ENCODE measurements at regions not wholly inside any gene's neighbourhood (a gene's known extent, or its start where the extent isn't known, plus 50 kb on each side); places are given as distances from the start of the nearest gene placed in this dataset.
"Not testable (repeated sequence)": the region's sequence is repeated elsewhere in the genome, so short reads cannot be mapped to it uniquely, and the experiment has no call there.

DNA sequence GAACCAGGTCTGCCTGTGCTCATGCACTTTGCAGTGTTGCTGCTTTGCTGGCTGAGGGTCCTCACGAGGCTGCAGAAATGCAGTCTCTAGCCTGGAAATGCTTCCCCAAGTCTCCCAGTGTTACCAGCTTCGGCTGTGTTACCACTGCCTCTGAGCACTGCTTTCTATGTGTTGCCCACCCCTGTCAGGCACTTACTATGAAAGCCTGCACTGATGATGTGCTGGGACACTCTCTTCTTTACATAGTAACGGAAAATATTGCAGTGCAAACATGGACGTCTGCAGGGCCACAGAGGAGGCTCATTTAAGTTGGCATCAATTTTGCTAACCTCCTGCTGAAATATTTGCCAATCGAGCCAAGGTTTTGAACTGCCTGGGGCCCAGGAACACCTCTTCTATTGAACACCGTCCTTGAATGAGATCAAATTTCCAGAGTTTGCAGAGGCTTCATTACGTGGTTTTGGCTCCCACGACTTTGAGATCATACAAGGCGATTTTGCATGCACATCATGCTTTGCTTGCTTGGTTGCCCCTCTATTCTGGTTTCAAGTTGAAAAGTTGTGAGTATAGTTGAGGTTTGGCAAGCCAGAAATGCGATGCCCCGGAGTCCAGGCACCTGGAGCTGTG lies 404.7 kb upstream of the PODXL start:
- no peak for DNase-seq (ENCODE audit: low read depth, low spot score)

DNA sequence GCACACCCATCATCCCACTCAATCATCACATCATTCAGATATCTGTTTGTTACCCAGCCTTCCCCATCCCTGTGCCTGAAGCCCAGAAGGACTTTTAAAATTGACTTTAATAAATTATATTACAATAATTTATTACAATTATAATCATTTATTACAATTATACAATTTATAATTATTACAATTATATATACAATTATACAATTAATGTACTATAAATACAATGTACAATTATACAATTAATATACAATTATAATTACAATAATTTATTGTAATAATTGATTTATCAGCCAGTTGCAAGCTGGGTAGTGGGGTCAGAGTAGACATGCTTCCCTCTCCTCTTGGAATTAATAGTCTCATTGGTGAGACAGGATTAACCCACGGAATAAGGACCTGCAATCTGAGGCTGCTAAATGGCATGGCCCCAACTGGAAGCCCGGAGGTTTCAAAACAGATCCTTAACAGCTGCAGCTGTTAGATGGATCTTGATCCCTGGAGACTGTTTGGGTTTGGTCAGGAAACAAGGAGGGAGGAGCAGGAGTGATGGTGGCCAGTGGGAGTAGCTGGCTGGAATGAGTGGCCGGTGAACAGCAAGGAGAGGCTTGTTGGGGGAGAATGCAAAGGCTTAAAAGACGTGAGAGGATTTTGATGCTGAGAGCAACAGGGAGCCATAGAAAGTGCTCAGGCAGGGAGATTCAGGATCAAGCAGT lies 402.8 kb upstream of the PODXL start:
- no peak for DNase-seq (ENCODE audit: low read depth, low spot score)

DNA sequence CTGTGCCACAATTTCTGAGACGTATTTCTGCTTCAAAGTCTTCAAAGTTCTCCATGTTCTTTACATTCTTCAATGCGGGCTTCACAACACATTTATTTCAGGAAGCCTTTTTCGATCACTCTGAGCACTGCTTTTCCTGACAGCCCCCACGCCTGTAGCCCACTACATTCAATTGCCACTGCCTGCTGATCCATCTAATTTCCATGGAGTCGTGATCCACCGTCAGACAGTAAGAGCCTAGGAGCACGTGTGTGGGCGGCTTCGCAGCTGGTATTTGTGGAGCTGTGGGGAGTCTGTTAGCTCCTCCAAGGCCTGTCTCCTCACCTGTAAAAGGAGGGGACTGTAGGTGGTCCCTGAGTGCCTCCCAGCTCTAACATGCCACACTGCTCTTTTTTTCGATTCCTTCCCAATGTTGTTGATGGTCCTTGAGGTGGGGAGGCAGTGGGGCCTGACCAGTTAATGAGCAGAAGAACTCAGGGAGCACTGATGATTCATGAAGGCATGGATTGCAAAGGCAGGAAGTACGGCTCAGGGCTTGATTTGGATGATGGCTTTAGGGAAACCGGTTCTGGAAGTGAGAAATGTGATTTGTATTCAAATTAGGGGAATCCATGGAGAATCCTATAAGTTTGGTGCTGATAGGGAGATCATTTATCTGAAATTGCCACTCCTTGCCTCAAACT lies 401.1 kb upstream of the PODXL start:
- no peak for DNase-seq (ENCODE audit: low read depth, low spot score)

DNA sequence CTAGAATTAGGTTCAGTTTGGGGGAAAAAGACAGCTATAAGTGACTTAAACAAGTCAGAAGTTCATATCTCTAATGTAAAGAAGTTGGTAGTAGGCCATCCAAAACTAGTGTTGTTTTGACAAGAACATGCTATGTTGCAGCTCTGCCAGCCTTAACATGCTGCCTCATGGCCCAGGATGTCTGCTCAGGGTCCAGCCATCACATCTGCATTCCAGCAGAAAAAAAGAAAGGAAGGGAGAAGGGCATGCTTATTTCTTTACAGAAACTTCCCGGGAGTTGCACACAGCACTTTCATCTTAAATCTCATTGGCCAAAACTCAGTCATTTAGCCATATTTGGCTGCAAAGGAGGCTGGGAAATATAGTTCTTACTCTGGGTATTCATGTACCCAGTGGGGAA lies 400.4 kb upstream of the PODXL start:
- no peak for DNase-seq (ENCODE audit: low read depth, low spot score)

DNA sequence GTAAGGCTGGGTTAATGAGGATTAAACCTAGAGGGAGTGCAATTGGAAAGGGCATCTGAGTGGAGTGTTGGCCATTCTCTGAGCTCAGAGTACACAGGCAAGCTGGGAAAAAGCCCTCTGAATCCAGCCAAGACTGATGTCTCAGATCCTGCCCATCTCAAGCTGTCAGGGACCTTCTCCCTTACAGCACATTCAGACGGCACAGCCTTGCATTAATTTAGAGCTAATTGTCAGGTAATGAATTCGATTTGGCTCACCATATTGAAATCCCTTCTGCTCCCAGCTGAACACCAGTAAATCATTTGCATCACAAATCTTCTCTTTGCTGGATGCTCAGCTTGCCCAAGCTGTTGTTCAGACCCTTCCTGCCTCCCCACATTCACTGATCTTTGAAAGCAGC lies 399.3 kb upstream of the PODXL start:
- no peak for DNase-seq (ENCODE audit: low read depth, low spot score)

DNA sequence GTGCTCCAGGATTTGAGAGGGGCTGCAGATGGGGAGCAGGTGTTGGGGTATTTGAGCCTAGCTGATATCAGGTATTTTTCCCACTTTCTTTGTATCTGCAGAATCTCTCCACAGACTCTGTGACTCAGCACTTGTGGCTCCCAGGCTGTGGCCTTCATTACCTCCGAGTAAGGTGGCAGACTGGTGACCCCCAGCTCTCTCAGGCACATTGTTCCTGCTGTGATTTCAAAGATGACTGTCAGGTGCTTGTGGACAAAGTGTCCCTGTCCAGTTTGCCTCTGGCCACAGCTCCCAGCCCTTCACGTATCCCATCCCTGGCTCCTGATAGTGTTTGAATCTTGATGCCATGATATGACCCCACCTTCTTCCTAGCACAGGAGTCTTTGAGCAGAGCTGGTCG lies 396.8 kb upstream of the PODXL start:
- DNase-seq (ENCODE audit: low read depth, low spot score) = no peak

DNA sequence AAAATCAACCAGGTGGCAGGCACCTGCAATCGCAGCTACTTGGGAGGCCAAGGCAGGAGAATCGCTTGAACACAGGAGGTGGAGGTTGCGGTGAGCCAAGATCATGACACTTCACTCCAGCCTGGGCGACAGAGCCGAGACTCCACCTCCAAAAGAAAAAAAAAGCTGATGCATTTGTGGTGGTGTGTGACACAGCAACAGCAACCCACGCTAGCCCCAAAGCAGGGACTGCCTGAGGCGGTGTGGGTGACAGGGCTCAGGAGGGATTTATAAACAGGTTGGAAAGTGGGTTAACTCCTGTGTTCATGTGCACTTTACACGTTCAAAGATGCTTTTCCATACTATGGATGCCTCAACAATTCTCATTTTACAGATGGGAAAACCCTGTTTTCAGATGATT lies 395.9 kb upstream of the PODXL start:
- no peak for DNase-seq (ENCODE audit: low read depth, low spot score)

DNA sequence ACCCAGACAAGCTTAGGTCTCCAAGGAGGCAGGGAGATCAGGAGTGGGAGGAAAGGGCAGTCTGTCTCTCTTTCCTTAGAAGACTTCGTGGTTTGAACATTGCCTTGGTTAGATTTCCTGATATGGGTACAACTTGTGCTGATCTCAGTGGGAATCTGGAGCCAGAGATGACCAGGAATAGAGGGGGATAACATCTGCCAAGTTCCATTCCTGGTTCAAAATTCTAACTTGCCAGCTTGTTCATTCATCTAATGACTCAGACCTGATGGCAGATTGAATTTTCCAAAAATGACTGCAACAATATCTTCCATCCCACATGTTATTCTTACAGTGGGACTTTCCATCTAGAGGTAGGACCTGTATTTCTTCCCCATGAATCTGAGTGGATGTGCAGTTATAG lies 394.3 kb upstream of the PODXL start:
- no peak for DNase-seq (ENCODE audit: low read depth, low spot score)

DNA sequence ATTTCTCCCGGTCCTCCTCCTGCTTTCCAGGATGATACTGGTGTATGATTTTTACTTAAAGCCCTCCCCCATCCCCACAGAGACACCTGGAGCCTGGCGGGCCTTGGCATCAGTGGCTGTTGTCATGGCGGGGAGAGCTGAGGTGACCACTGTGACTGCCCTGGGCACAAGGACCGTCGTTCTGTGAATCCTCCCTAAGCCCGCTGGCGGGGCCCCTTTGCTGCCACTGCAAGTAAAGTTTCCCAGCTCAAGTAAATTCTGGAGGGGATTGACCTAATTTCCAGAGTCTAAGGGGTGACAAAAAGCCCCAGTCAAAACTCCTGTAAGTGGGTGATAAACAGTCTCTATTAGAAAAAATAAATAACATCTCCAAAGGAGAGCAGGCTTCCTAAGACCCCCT lies 393.2 kb upstream of the PODXL start:
- no peak for DNase-seq (ENCODE audit: low read depth, low spot score)

DNA sequence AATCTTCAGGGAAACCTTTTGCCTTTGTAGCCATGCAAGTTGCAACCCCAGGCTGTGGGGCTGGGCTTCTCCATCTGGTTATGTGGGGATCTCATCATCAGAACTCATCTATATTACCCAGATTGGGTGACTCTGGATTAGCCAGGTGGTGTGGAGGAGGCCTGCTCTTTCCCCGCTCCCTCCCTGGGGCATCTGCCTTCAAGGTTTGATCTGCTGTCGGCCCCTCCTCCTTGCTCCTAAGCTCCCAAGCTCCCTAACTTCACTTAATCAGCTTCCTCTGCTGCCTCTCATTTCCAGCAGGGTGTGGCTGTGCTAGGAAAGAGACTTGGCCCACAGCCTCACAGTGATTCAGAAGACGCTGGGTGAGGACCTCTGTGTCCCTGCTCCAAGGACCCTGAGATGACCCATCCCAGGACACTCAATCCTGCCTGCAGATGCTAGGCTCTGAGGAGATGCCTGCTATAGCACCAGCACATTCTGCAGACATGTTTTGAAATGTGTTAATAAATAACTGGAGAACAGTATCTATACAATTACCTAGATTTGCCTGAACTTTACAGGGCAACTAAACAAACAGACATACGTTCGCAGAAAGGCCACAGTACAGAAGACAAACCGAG lies 392.1 kb upstream of the PODXL start:
- no peak for DNase-seq (ENCODE audit: low read depth, low spot score)

DNA sequence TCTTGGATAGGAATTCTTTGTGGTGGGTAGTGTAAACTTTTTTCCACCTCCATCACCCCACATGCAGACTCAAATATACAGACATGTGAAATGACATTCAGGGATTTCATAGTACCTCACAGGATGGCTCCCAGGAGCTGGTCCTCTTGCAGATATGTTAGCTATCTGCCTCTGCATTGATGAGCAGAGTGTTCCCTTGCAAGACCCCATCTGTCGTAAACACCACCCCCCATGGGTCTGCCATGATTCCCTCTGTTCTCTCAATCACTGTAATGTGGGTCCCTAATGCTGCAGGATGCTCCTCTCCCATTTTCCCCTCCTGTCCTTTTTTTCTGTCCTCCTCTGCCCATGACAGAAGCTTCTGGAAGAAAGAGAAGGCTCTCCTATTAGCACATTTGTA lies 391.2 kb upstream of the PODXL start:
- DNase-seq (ENCODE audit: low read depth, low spot score) = no peak

DNA sequence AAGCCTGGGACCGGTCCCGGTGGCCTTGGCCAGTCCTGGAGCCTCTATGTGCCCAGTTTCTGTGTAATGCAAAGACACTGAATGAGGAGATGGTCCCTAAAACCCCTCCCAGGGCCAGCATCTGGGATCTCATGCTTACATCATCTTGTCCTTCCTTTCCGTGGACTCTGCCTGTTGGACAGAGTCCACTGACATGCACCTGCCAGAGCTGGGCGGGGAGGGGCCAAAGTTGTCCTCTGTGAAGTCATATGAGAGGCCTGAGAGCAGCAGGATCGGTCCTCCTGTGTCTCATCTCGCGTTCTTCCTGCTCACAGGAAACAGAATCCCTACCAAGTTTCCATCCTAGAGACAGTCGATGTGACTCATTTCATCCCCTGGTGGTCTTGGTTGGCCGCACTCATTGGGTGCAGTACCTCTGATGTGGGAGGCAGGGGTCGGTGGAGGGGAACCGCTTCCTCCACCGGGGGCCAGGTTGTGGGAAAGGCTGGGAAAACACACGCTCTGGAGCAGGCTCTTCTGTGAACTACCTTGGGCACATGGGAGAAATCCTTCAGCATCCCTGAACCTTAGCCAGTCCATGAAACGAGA lies 389.6 kb upstream of the PODXL start:
- no peak for DNase-seq (ENCODE audit: low read depth, low spot score)

DNA sequence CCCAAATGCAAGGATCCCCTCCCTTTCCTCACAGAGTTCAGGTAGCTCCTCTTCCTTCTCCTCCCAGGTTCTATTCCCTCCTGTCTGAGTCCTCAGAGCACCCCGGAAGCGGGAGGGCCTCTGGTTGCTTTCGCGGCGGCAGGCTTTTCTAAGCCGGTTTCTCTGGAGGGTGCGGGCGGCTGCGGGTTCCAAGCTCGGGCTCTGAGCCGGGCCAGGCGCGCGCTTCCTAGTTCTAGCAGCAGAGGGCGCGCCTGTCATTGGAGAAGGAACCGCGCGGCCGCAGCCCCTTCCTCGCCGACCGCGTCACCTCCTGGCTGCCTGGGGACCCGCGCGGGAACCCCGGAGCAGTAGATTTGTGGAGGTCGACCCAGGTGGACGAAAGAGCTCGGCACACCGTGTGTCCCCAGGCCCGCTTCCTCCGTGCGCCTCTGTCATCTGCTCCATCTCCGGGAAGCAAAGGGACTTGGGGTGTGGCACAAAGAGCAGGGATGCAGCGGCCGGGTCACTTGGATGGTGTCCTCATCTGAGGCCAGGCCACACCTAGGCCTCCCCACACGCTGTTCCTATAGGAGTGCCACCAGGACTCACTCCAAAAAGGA lies 389.0 kb upstream of the PODXL start:
- DNase-seq (ENCODE audit: low read depth, low spot score) = no peak

DNA sequence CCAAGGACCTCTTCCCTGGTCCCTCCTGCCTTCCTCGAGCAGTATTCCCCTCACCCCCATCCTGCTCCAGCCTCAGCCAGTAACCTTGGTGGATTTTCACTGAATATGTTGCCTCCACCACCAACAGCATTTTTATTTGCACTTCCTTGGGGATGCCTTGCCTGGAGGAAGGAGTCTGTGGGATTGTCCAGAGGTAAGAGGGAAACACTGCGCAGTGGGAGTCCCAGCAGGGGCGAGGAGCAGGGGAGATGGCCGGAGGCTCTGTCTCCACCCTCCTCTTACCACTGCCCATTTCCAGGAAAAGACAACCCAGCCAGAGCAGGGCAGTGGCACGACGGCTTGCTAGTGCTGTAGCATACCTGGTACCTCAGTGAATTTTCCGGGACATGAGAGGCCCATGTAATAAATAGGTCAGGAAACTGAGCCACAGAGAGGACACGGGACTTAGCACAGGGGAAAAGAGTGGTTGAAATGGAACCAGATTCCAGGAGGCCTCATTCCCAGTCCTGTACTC lies 388.2 kb upstream of the PODXL start:
- DNase-seq (ENCODE audit: low read depth, low spot score) = no peak

DNA sequence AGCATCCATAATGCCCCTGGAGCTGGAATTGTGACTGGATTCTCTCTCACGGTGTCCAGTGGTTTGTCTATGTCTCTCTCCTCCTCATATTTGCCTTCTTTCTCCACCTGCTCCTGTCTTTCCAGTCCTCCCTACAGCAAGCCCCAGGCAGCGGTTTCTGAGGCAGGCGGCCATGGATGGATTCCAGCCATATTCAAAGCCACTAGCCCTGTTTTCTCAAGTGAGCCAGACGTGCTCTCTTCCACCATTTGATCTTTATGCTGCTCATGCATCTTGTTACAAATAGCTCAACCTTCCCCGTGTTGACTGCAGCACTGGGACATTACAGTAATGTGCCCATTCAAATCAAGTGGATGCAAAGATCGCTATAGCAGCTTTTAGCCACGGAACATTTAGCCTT lies 387.2 kb upstream of the PODXL start:
- DNase-seq (ENCODE audit: low read depth, low spot score) = no peak

DNA sequence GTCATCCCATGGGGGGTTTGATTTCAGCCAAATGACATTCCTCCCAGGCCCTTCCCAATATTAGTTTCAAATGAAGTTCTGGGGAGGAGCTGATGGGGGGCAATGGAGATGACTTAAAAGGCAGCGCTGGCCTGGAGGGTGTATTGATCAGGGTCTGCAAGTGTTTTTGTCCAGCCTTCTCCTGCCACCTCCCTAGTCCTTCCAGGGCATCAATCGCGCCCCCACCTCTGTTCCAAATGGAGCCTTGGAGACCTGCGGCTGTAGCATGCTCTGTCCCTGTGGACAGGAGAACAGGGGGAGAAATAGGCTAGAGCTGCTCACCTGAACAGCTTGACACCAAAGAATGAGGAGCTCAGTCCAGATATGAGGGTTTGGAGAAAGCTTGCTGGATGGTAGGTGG lies 386.8 kb upstream of the PODXL start:
- no peak for DNase-seq (ENCODE audit: low read depth, low spot score)

DNA sequence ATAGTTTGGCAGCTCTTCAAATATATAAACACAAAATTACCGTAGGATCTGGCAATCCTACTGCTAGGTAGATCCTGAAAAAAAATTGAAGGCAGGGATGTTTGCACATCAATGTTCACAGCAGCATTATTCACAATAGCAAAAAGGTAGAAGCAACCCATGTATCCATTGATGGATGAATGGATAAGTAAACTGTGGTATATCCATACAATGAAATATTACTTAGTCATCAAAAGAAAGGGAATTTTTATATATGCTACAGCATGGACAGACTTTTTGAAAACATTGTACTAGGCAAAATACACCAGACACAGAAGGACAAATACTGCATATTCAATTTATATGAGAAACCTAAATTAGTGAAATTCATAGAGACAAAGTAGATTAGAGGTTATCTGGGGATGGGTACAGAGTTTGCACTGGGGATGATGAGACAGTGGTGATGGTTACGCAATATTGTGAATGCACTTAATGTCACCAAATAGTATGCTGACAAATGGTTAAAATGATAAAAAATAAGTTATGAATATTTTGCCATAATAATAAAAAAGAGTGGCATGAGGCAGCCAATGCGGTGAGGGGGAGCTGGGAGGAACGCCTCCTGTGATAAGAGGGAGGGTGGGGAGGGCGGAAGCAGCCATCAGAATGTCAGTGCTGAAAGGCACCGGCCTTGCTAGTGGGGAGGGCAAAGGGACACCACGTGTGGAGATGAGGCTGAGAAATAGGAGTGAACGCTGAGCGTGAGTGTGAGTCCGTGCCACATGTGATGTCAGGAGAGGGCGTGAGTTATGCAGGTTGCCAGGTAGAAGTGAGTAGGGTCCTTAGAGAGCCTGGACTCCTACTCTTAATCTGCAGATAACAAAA lies 386.1 kb upstream of the PODXL start:
- DNase-seq (ENCODE audit: low read depth, low spot score) = no peak

DNA sequence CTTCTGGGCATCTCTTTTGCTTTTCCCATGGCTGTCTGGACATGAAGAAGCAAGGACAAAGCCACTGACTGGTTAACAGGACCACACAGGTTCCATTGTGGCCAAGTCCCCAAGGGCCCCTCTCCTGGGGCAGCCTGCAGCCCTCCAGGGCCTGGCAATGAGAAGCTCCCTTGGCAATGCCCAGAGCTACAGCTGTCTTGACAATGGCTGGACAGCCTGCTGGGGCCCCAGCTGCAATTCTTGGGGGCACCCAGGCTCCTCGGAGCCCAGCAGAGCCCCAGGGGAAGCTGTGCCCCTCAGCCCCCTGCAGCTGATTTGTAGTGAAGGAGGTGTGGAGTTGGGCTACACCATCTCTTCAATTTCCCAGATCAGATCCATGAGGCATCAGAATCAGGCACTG lies 384.9 kb upstream of the PODXL start:
- no peak for DNase-seq (ENCODE audit: low read depth, low spot score)

DNA sequence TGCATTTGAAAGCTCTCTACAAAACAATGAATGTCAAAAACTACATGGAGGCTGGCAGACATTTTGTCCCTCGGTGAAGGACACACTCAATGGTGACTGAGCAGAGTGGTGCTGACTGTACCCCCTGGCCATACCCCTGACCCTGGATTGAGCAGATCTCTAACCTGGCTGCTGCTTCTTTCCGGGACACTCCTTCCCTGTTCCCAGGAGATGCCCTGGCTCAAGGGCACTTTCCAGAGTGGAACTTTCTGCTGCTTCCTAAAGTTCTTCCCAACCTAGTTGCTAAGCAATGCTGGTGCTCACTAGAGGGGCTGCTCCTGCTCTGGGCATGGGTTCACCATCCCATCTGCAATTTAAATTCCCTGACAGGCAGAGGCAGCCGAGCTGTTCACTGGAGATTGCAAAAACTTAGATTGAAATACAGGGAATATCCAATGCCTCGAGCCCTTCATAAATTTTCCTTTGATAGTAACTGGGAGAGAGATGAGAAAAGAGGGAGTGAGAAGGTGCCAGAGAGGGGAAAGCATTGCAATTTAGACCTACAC lies 384.3 kb upstream of the PODXL start:
- DNase-seq (ENCODE audit: low read depth, low spot score) = no peak

DNA sequence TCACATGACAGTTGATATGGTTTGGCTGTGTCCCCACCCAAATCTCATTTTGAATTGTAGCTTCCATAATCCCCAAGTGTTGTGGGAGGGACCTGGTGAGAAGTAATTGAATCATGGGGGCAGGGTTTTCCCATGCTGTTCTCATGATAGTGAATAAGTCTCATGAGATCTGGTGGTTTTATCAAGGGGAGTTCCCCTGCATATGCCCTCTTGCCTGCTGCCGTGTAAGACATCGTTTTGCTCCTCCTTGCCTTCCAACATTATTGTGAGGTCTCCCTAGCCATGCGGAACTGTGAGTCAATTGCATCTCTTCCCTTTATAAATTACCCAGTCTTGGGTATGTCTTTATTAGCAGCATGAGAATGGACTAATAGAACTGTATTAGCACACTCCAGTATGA lies 382.4 kb upstream of the PODXL start:
- DNase-seq (ENCODE audit: low read depth, low spot score) = not testable (repeated sequence)

DNA sequence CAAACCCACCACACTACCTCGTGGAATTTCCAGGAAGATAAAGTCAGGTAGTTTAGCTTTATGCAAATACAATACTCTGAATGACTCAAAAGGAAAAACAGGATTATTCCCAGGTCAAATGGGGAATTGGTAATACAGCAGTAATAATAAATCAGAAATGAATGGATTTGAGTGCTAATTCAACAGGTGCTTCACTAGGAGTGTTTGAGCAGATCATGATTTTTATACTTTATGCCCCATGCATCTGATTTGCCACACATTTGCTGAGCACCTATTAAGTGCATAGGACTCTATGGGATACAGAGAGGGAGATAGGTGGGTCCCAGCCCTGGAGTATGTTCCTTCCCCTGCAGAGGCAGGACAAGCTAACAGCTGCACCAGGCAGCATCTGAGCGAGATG lies 381.4 kb upstream of the PODXL start:
- no peak for DNase-seq (ENCODE audit: low read depth, low spot score)
